ENCODE measurements at regions not wholly inside any gene's neighbourhood (a gene's known extent, or its start where the extent isn't known, plus 50 kb on each side); places are given as distances from the start of the nearest gene placed in this dataset.

GRCh38 chr11:80914311-80914710, 1473.5 kb upstream of the TENM4 start:
- no peak for TF ChIP-seq CTCF (IDR thresholded peaks at IDR 0.05; ENCODE audit: low read depth, low read length, missing control alignments)
- H3K4me3 ChIP-seq (replicated peaks; ENCODE audit: low read depth, low read length), result no peak overlapping the region

GRCh38 chr11:80911666-80912065, 1470.8 kb upstream of the TENM4 start:
- no peak for DNase-seq (ENCODE audit: extremely low read depth, low read depth)
- H3K4me3 ChIP-seq (replicated peaks; ENCODE audit: low read depth, low read length), result no peak overlapping the region
- TF ChIP-seq CTCF (IDR thresholded peaks at IDR 0.05; ENCODE audit: low read depth, low read length, missing control alignments), result no peak

More at GRCh38 chr11:80914311-80914710, 1473.5 kb upstream of the TENM4 start:
- no peak for DNase-seq (ENCODE audit: extremely low read depth, low read depth)

GRCh38 chr11:80900265-80900664, 1459.4 kb upstream of the TENM4 start:
- DNase-seq (ENCODE audit: extremely low read depth, low read depth), result no peak
- no peak overlapping the region for H3K4me3 ChIP-seq (replicated peaks; ENCODE audit: low read depth, low read length)
- TF ChIP-seq CTCF (IDR thresholded peaks at IDR 0.05; ENCODE audit: low read depth, low read length, missing control alignments), result no peak

- no peak for TF ChIP-seq CTCF (IDR thresholded peaks at IDR 0.05; ENCODE audit: low read depth, low read length, missing control alignments)
- DNase-seq (ENCODE audit: extremely low read depth, low read depth), result no peak
- no peak overlapping the region for H3K4me3 ChIP-seq (replicated peaks; ENCODE audit: low read depth, low read length)
Observed at GRCh38 chr11:80899381-80899780, 1458.6 kb upstream of the TENM4 start.

- DNase-seq (ENCODE audit: extremely low read depth, low read depth), result no peak
Observed at GRCh38 chr11:80898910-80899309, 1458.1 kb upstream of the TENM4 start.

GRCh38 chr11:80886684-80887083, 1445.9 kb upstream of the TENM4 start:
- TF ChIP-seq CTCF (IDR thresholded peaks at IDR 0.05; ENCODE audit: low read depth, low read length, missing control alignments), result no peak
- DNase-seq (ENCODE audit: extremely low read depth, low read depth), result no peak

More at GRCh38 chr11:80898910-80899309, 1458.1 kb upstream of the TENM4 start:
- no peak overlapping the region for H3K4me3 ChIP-seq (replicated peaks; ENCODE audit: low read depth, low read length)
- no peak for TF ChIP-seq CTCF (IDR thresholded peaks at IDR 0.05; ENCODE audit: low read depth, low read length, missing control alignments)

GRCh38 chr11:80873310-80873999, 1432.6 kb upstream of the TENM4 start:
- DNase-seq (ENCODE audit: extremely low read depth, low read depth), result no peak
- no peak for TF ChIP-seq CTCF (IDR thresholded peaks at IDR 0.05; ENCODE audit: low read depth, low read length, missing control alignments)
- no peak overlapping the region for H3K4me3 ChIP-seq (replicated peaks; ENCODE audit: low read depth, low read length)

More at GRCh38 chr11:80886684-80887083, 1445.9 kb upstream of the TENM4 start:
- H3K4me3 ChIP-seq (replicated peaks; ENCODE audit: low read depth, low read length), result no peak overlapping the region

All from HFF-Myc (cell line).